NCI-H1417 (cell line): ENCODE measurements at regions not wholly inside any gene's neighbourhood (a gene's known extent, or its start where the extent isn't known, plus 50 kb on each side); places are given as distances from the start of the nearest gene placed in this dataset.
"Not testable (repeated sequence)": the region's sequence is repeated elsewhere in the genome, so short reads cannot be mapped to it uniquely, and the experiment has no call there.

Source experiments
- DNase-seq, 3 experiments: peaks; one replicate each; lab custom pipeline; 2025; lab: John Stamatoyannopoulos, UW

GRCh38 chr5:144004751-144005150 lies 165.7 kb downstream of the YIPF5 start:
- no peak for DNase-seq

DNA sequence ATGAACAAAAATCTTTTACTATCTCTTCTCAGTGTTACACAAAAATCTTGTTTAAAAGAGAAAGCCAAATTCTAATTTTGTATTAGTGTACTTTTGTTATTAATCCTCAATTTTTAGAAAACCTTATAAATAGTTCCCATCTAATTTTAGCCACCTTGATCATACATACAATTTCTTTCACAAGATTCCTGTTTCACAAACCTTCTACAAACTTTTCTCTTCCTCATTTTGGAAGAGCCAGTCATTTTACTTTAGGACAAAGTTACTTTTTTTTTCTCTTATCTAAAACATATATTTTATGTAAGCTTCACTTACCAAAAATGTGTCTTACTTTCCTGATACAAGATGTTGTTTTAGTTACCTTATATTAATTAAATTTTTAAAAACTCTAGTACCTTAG lies 161.3 kb downstream of the YIPF5 start:
- no peak for DNase-seq

DNA sequence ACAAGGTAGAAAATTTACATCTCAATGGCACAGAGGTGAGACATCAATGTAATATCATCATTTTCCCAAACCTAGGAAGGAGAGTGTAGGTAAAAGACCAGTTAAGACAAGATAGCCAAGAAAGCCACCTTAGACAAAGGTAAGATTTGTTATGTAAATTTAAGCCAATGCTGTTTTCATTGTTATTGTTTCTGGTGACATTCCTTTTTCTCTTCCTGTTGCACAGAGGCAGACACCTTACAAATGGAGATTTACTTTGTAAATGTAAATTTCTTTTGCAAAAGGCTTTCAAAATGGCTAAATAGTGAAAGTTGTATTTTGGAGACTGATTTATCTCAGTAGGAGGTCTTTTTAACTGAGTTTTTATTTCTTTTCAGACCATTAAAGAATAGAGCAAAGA lies 159.1 kb downstream of the YIPF5 start:
- no peak for DNase-seq

DNA sequence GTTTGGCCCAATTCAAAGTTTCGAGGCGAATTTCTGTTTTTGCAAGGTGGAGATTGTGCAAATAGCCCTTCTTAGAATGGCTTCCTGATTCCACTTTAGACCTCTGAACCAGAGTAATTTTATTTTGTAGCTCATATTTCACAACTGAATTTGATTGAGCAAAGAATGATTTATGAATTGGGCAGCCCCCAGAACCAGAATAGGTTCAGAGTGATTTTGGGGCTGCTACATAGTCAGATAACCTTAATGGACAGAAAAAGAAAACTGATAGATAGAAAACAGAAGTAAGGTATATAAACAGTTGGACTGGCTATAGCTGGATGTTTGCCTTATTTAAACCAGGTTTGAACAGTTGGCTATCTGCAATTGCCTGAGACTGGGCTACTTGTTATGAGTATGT lies 156.6 kb downstream of the YIPF5 start:
- no peak for DNase-seq

GRCh38 chr5:144015961-144016360 lies 154.5 kb downstream of the YIPF5 start:
- peak in 1 of 3 experiments; percentile 64 for DNase-seq

GRCh38 chr5:144017119-144017518 lies 153.3 kb downstream of the YIPF5 start:
- peak in 1 of 3 experiments; percentile 4 for DNase-seq

GRCh38 chr5:144017631-144018030 lies 152.8 kb downstream of the YIPF5 start:
- DNase-seq: no peak

DNA sequence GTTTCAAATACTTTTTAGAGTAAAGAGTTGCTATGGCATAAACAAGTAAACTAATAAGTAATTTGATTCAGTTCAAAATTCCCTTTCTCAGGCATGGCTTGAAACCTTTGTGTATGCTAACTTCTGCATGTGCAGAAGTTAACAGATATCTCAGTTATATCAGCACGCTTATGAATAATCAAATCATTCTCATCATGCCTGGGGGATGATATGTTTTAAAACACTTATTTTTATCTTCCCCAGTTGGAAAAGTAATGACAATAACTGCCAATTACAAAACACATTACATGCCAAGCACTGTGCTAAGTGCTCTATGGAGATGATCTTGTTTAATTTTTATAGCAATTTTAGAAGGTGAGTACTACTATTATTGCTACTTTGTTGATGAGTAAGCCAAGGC lies 146.4 kb downstream of the YIPF5 start:
- DNase-seq: no peak

GRCh38 chr5:144024545-144024944 lies 145.9 kb downstream of the YIPF5 start:
- DNase-seq: no peak

GRCh38 chr5:144026286-144026685 lies 144.2 kb downstream of the YIPF5 start:
- no peak for DNase-seq

DNA sequence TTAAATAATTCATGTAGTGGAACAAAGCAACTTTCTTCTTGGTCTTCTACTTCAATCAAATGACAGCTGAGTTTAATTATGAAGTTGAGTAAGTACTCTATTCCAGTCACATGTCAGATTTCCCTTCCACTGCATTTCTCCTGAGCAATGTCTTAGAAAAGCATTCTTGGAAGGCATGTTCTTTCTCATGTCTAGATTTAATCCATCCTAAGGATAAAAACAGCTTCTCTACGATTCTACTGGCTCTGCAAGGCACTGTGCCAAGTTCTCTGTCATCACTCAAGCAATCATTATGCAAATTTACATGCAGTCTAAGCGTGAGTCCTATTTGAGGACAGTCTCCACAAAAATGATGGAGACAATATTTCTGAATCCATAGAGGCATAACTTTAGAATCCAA lies 142.4 kb downstream of the YIPF5 start:
- DNase-seq: peak; percentile 24 to 69 (median 55)

GRCh38 chr5:144028636-144029035 lies 141.8 kb downstream of the YIPF5 start:
- peak; percentile 24 to 69 (median 55) for DNase-seq

DNA sequence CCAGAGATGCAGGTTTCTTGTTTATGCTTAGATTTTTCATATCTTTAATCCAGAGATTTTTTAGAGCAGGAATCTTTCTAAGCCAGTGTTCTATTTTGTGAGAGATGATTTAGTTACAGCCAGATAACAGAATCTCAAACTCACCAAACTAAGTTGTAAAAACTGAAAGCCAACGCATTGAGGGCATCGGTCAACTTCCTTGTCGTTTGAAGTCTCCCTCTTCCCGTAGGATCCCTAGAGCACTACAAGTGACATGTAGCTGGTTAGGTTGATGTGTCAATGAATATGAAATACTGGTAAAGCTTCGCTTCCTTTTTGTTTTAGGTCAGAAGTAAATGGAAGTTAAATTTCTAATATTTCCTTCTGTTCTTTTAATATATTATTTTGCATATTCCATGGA lies 139.6 kb downstream of the YIPF5 start:
- DNase-seq: no peak

- DNase-seq: peak; percentile 31 to 78 (median 71)
These were observed 138.1 kb downstream of the YIPF5 start for GRCh38 chr5:144032375-144032774.

DNA sequence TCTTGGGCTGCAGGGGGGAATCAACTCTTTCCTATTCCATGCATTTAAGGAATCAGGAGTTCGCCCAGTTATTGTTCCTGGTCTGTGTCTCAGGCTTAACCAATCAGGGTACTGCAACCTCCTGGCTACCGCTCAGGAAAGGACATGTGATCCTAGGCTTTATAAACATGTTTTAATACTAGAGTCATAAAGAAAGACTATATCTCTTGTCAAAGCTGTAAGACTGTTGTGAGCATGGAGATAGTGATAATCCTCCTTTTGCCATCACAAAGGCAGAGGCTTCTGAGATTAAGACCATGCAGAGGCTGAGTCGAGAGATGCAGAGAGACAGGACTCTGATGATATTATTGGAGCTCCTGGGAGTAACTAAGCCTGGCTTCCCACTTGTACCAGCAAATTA lies 137.0 kb downstream of the YIPF5 start:
- DNase-seq: no peak

GRCh38 chr5:144035046-144035740 lies 135.3 kb downstream of the YIPF5 start:
- no peak for DNase-seq

GRCh38 chr5:144036476-144036875 lies 134.0 kb downstream of the YIPF5 start:
- no peak for DNase-seq

GRCh38 chr5:144040615-144041305 lies 129.7 kb downstream of the YIPF5 start:
- DNase-seq: peak in 1 of 3 experiments; percentile 27

GRCh38 chr5:144042156-144042555 lies 128.3 kb downstream of the YIPF5 start:
- DNase-seq: no peak

GRCh38 chr5:144048259-144048856 lies 122.1 kb downstream of the YIPF5 start:
- DNase-seq: no peak

DNA sequence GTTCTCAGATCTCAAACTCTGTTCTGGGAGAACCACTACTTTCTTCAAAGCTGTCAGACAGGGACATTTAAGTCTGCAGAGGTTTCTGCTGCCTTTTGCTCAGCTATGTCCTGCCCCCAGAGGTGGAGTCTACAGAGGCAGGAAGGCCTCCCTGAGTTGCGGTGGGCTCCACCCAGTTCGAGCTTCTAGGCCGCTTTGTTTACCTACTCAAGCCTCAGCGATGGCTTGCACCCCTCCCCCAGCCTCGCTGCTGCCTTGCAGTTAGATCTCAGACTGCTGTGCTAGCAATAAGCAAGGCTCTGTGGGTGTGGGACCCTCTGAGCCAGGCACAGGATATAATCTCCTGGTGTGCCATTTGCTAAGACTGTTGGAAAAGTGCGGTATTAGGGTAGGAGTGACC lies 115.1 kb downstream of the YIPF5 start:
- not testable (repeated sequence) for DNase-seq

DNA sequence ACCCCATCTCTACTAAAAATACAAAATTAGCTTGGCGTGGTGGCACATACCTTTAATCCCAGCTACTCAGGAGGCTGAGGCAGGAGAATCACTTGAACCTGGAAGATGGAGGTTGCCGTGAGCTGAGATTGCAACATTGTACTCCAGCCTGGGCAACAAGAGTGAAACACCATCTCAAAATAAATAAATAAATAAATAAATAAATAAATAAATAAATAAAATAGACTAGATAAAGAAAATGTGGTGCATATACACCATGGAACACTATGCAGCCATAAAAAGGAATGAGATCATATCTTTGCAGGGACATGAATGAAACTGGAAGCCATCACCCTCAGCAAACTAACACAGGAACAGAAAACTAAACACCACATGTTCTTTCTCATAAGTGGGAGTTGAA lies 110.4 kb downstream of the YIPF5 start:
- DNase-seq: not testable (repeated sequence)

- DNase-seq: no peak
These were observed 109.9 kb downstream of the YIPF5 start for GRCh38 chr5:144060598-144060997.
